ENCODE measurements at regions not wholly inside any gene's neighbourhood (a gene's known extent, or its start where the extent isn't known, plus 50 kb on each side); places are given as distances from the start of the nearest gene placed in this dataset.

DNA sequence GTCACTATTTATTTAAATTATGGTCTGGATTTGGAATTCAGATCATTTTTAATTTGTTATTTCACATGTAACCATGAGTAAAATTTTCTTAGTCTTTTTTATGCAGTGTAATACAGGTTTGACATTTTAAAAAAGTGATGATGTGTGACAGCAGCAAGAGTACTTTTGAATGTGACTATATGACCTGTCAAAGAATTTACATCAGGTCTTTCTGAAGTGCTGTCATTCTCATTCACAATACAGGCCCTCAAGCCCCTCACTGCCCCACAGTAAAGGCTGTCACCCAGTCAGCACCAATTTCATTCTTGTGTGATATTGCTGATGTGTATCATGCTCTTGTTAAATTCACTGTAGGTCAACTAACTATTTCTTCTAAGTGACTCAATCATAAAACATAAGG lies 364.2 kb downstream of the NUP35 start:
- Mint-ChIP-seq H3K9me3 (peaks cover 6% of the 10 kb centered on the region), H3K4me3 (no peak overlapping the region), H3K36me3 (ENCODE audit: low read depth) (no peaks in the 10 kb centered on the region), H3K4me1 (ENCODE audit: low read depth) (no peaks in the 10 kb centered on the region), H3K27me3 (no peaks in the 10 kb centered on the region), H3K27ac (no peak overlapping the region)
- POLR2A ChIA-PET: no interaction called here
- no peaks in the 10 kb centered on the region for H3K27me3 ChIP-seq (ENCODE audit: control insufficient read depth in 1 of 2, insufficient read depth in 2 of 2, low read length in 2 of 2)
- no peak overlapping the region for H3K4me3 ChIP-seq (ENCODE audit: low read length)
- no peak for ATAC-seq (ENCODE audit: poor library complexity)
- DNase-seq: no peak
- TF ChIP-seq, protein P1, sequence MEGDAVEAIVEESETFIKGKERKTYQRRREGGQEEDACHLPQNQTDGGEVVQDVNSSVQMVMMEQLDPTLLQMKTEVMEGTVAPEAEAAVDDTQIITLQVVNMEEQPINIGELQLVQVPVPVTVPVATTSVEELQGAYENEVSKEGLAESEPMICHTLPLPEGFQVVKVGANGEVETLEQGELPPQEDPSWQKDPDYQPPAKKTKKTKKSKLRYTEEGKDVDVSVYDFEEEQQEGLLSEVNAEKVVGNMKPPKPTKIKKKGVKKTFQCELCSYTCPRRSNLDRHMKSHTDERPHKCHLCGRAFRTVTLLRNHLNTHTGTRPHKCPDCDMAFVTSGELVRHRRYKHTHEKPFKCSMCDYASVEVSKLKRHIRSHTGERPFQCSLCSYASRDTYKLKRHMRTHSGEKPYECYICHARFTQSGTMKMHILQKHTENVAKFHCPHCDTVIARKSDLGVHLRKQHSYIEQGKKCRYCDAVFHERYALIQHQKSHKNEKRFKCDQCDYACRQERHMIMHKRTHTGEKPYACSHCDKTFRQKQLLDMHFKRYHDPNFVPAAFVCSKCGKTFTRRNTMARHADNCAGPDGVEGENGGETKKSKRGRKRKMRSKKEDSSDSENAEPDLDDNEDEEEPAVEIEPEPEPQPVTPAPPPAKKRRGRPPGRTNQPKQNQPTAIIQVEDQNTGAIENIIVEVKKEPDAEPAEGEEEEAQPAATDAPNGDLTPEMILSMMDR (IDR thresholded peaks at IDR 0.05): no peak
- no peaks in the 10 kb centered on the region for H3K9me3 ChIP-seq (ENCODE audit: control insufficient read depth in 1 of 2, insufficient read depth in 1 of 2, low read length in 2 of 2)
- H3K4me1 ChIP-seq (ENCODE audit: insufficient read depth, low read length): no peaks in the 10 kb centered on the region
- no peaks in the 10 kb centered on the region for H3K36me3 ChIP-seq (ENCODE audit: insufficient read depth, low read length)
- H3K27ac ChIP-seq (ENCODE audit: low read depth in 1 of 2, low read length in 2 of 2): no peak overlapping the region
- intact Hi-C loops (cut with DNase I, micrococcal nuclease): no loop called here
- CTCF ChIA-PET: interaction anchor here (0.7 kb wide), 1 partner anchor 16 kb away, joined by 3 read pairs; no protein-coding TSS in a partner anchor

DNA sequence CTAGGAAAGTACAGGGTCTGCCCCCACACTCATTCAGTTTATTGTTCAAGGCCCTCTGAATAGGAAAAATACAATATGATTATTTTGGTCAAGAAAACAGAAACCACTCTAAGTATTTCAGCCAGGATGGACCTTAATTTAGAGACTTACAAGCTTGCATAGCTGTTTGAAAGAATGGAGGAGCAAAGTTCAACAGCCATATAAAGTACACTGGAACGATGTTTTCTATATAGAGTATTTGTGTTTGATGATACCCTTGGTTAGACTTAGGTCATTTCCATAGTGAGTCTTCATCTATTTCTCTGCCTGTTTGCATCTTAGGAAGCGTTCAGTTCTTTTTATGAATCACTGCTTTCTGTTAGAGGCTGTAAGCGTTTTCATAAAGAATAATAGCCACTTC lies 366.2 kb downstream of the NUP35 start:
- no peaks in the 10 kb centered on the region for H3K27me3 Mint-ChIP-seq
- intact Hi-C loops (cut with DNase I, micrococcal nuclease): no loop called here
- CTCF ChIA-PET: no interaction called here

DNA sequence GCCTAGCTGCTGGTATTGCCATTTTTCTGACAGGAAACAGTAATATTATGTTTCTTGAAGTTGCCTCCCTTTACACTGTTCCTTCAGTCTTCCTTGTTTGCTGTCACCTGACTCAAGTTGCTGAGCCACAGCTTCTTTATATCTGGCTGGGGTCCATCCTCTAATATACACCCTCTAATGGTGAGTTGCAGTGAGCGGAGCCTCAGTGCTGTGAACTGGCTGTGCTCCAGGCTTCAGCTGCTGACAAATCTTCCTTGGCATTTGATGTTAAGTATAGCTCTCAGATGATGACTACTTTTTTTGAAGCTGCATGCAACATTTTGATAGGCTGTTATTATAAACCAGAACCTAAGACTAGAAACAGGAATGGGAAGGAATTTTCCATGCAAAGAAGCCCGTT lies 366.7 kb downstream of the NUP35 start:
- peaks cover 0 to 4% of the 10 kb centered on the region in 2 experiments for H3K9me3 ChIP-seq (ENCODE audit: control insufficient read depth in 1 of 2, insufficient read depth in 1 of 2, low read length in 2 of 2)
- Mint-ChIP-seq H3K4me3 (no peak overlapping the region), H3K36me3 (ENCODE audit: low read depth) (no peaks in the 10 kb centered on the region), H3K9me3 (peaks cover 2% of the 10 kb centered on the region), H3K27me3 (no peaks in the 10 kb centered on the region), H3K27ac (no peak overlapping the region), H3K4me1 (ENCODE audit: low read depth) (no peaks in the 10 kb centered on the region)
- ChIA-PET POLR2A (no interaction called here), CTCF (no interaction called here)
- TF ChIP-seq, protein P1 (IDR thresholded peaks at IDR 0.05): no peak
- no peak overlapping the region for H3K27ac ChIP-seq (ENCODE audit: low read depth in 1 of 2, low read length in 2 of 2)
- H3K4me3 ChIP-seq (ENCODE audit: low read length): no peak overlapping the region
- H3K4me1 ChIP-seq (ENCODE audit: insufficient read depth, low read length): no peaks in the 10 kb centered on the region
- H3K27me3 ChIP-seq (ENCODE audit: control insufficient read depth in 1 of 2, insufficient read depth in 2 of 2, low read length in 2 of 2): no peaks in the 10 kb centered on the region
- ATAC-seq (ENCODE audit: poor library complexity): no peak
- no peaks in the 10 kb centered on the region for H3K36me3 ChIP-seq (ENCODE audit: insufficient read depth, low read length)
- no peak for DNase-seq
- intact Hi-C loops (cut with DNase I, micrococcal nuclease): no loop called here

More for the DNA sequence above, 366.2 kb downstream of the NUP35 start:
- no peak overlapping the region for H3K27ac ChIP-seq (ENCODE audit: low read depth in 1 of 2, low read length in 2 of 2)
- no peaks in the 10 kb centered on the region for H3K36me3 Mint-ChIP-seq (ENCODE audit: low read depth)
- H3K4me3 ChIP-seq (ENCODE audit: low read length): no peak overlapping the region
- peaks cover 2% of the 10 kb centered on the region for H3K9me3 Mint-ChIP-seq
- H3K4me3 Mint-ChIP-seq: no peak overlapping the region
- no peak overlapping the region for H3K27ac Mint-ChIP-seq
- TF ChIP-seq, protein P1 (IDR thresholded peaks at IDR 0.05): no peak
- no peaks in the 10 kb centered on the region for H3K27me3 ChIP-seq (ENCODE audit: control insufficient read depth in 1 of 2, insufficient read depth in 2 of 2, low read length in 2 of 2)
- no peak for DNase-seq
- ATAC-seq (ENCODE audit: poor library complexity): no peak
- no peaks in the 10 kb centered on the region for H3K36me3 ChIP-seq (ENCODE audit: insufficient read depth, low read length)
- no peaks in the 10 kb centered on the region for H3K4me1 ChIP-seq (ENCODE audit: insufficient read depth, low read length)
- no peaks in the 10 kb centered on the region for H3K4me1 Mint-ChIP-seq (ENCODE audit: low read depth)
- POLR2A ChIA-PET: no interaction called here
- H3K9me3 ChIP-seq (ENCODE audit: control insufficient read depth in 1 of 2, insufficient read depth in 1 of 2, low read length in 2 of 2): peaks cover 0 to 4% of the 10 kb centered on the region in 2 experiments
